Right cardiac atrium (tissue), 5 donors: ENCODE measurements at regions not wholly inside any gene's neighbourhood (a gene's known extent, or its start where the extent isn't known, plus 50 kb on each side); places are given as distances from the start of the nearest gene placed in this dataset.
"Not testable (repeated sequence)": the region's sequence is repeated elsewhere in the genome, so short reads cannot be mapped to it uniquely, and the experiment has no call there.

Experiments used
- ATAC-seq, 2 donors: fragments of 200-7000 bp; cut with Tn5 transposase; one replicate each; pipeline versions ENCODE4 v1.8.0 to v1.9.1; 2020; ENCODE audit warnings: moderate library complexity in 2 of 2, mild to moderate bottlenecking in 1 of 2
- DNase-seq, 3 donors: peaks; one replicate each; pipeline ENCODE4 v3.0.0-alpha.2; 2020
- H3K27ac ChIP-seq: one replicate; pipeline ENCODE4 v1.5.1; 2013; ENCODE audit warnings: mild to moderate bottlenecking, low read length, control low read depth, moderate library complexity
- H3K27me3 ChIP-seq: one replicate; pipeline ENCODE4 v1.6.1; 2013; ENCODE audit not compliant: control insufficient read depth, insufficient read depth
- H3K4me1 ChIP-seq: one replicate; pipeline ENCODE4 v1.6.1; 2013; ENCODE audit warnings: low read length; ENCODE audit not compliant: control insufficient read depth, insufficient read depth
- H3K4me3 ChIP-seq: one replicate; pipeline ENCODE4 v1.5.1; 2013; ENCODE audit warnings: low read length, control low read depth
- H3K9me3 ChIP-seq: one replicate; pipeline ENCODE4 v1.6.1; 2013; ENCODE audit warnings: low read length; ENCODE audit not compliant: control insufficient read depth
- WGBS: extraction: QIAGEN DNeasy Blood & Tissue Kit; methylation state at CpG from one replicate; pipeline ENCODE4 v1.1.7; 2013; 5-methylcytosine and 5-hydroxymethylcytosine counted together
- intact Hi-C, 4 donors: fragments of 100-400 bp; cut with DNase I; formaldehyde crosslinking; loops; one replicate each; pipeline versions ENCODE4 v1.11.0 to v1.14.0; 2022 to 2023
- donor health status: healthy with polysubstance abuse.
- donor health status: DM: no; HTN: yes; CAD: no.
- donor health status: DM: no; HTN: no; CAD: no.
- donor health status: DM: no; HTN: yes; CAD: no; lungs with severe emphysema.
- donor health status: DM: yes; HTN: yes; CAD: no.

- no peaks in the 10 kb centered on the region for H3K9me3 ChIP-seq
- intact Hi-C loops, result no loop called here
- DNase-seq, result no peak
- no peaks in the 10 kb centered on the region for H3K4me1 ChIP-seq
- no peaks in the 10 kb centered on the region for H3K27me3 ChIP-seq
- no peak overlapping the region for H3K27ac ChIP-seq
- H3K4me3 ChIP-seq, result no peak overlapping the region
- ATAC-seq, result no peak
Measured at GRCh38 chr4:159705334-159705733, 602.5 kb downstream of the RAPGEF2 start.

- Histone ChIP-seq H3K4me1 (no peaks in the 10 kb centered on the region), H3K4me3 (no peak overlapping the region), H3K9me3 (no peaks in the 10 kb centered on the region), H3K27me3 (no peaks in the 10 kb centered on the region), H3K27ac (no peak overlapping the region)
- DNase-seq, result no peak
- no peak for ATAC-seq
- intact Hi-C loops, result no loop called here
Measured at GRCh38 chr4:159706704-159707103, 603.8 kb downstream of the RAPGEF2 start.

DNA sequence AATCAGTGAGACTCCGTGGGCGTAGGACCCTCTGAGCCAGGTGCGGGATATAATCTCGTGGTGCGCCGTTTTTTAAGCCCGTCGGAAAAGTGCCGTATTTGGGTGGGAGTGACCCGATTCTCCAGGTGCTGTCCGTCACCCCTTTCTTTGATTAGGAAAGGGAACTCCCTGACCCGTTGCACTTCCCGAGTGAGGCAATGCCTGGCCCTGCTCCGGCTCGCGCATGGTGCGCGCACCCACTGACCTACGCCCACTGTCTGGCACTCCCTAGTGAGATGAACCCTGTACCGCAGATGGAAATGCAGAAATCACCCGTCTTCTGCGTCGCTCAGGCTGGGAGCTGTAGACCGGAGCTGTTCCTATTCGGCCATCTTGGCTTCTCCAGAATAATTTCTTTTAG is 612.3 kb downstream of the RAPGEF2 start:
- H3K4me1 ChIP-seq, intact Hi-C loops, H3K4me3 ChIP-seq, ATAC-seq, H3K27ac ChIP-seq, H3K9me3 ChIP-seq, H3K27me3 ChIP-seq: not testable (repeated sequence)
- DNase-seq, result peak in 1 of 3 donors; percentile 17
- 89% methylated on average over 25 of the region's 25 CpGs for WGBS

DNA sequence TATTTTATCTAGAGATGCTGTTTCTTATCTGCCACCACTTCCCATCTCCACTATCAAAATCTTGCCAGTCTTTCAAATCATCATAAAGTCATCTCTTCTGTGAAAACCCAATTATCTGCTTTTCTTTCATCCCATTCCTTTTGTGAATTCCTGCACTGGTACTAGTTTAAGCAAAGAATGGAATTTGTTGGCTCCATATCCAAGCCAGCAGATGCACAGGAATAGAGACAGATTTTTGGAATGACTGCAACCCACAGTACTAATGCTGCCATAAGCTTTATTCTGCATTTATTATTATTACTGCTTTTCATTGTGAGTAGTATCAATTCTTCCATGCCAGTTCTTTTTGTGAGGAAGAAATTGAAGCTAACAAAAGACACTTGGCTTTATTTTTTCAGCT is 616.7 kb downstream of the RAPGEF2 start:
- Histone ChIP-seq H3K4me1 (no peaks in the 10 kb centered on the region), H3K9me3 (no peaks in the 10 kb centered on the region), H3K4me3 (no peak overlapping the region), H3K27me3 (no peaks in the 10 kb centered on the region), H3K27ac (no peak overlapping the region)
- intact Hi-C loops, result no loop called here
- ATAC-seq (no peak), DNase-seq (no peak)

DNA sequence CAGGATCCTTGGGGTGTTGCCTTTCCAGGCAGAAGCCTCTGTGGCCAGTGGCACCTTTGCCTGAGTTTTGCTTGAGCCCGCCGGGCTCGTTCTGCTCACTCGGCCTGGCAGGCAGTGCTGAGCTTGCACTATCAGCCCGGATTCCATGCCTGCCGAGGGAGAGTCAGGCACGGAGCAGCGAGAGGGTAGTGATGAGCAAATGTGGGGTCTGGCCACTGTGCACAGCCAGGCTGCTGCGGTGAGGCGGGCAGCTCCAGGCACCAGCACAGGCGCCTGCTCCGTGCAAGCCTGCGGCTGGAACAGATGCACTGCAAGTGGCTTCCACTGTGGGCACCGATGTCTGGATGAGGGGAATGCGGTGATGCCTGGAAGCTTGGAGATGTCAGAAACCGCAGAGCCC is 619.2 kb downstream of the RAPGEF2 start:
- DNase-seq, result peak in 2 of 3 donors; percentile 33 to 37
- no peak for ATAC-seq

DNA sequence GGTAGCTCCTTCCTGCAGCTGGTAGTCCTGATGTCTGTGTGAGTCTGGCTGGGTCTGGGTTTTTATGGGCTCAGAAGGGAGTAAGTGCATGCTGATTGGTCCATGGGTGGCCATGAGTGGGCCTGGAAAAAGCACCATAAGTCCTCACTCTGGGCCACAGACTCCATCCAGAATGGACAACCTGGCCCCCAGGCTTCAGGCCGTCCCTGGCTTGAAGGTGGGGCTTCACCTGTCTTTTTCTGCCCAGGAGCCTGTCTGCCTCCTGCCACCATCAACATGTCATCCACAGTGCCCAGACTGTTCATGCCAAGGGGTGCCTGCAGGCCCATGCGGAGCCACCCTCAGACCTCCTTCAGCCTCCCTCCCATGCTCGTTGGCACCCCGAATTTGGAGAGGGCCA is 620.0 kb downstream of the RAPGEF2 start:
- H3K4me3 ChIP-seq, result no peak overlapping the region
- intact Hi-C loops, result no loop called here
- 57% methylated on average over 4 of the region's 4 CpGs for WGBS
- no peaks in the 10 kb centered on the region for H3K27me3 ChIP-seq
- ATAC-seq (no peak), DNase-seq (peak in 1 of 3 donors; percentile 31)
- H3K4me1 ChIP-seq, result no peaks in the 10 kb centered on the region
- no peak overlapping the region for H3K27ac ChIP-seq
- no peaks in the 10 kb centered on the region for H3K9me3 ChIP-seq

More for the DNA sequence above, 619.2 kb downstream of the RAPGEF2 start:
- H3K27me3 ChIP-seq, result no peaks in the 10 kb centered on the region
- intact Hi-C loops, result no loop called here
- H3K9me3 ChIP-seq, result no peaks in the 10 kb centered on the region
- H3K4me1 ChIP-seq, result no peaks in the 10 kb centered on the region
- 83% methylated on average over 16 of the region's 16 CpGs for WGBS
- no peak overlapping the region for H3K27ac ChIP-seq
- no peak overlapping the region for H3K4me3 ChIP-seq

DNA sequence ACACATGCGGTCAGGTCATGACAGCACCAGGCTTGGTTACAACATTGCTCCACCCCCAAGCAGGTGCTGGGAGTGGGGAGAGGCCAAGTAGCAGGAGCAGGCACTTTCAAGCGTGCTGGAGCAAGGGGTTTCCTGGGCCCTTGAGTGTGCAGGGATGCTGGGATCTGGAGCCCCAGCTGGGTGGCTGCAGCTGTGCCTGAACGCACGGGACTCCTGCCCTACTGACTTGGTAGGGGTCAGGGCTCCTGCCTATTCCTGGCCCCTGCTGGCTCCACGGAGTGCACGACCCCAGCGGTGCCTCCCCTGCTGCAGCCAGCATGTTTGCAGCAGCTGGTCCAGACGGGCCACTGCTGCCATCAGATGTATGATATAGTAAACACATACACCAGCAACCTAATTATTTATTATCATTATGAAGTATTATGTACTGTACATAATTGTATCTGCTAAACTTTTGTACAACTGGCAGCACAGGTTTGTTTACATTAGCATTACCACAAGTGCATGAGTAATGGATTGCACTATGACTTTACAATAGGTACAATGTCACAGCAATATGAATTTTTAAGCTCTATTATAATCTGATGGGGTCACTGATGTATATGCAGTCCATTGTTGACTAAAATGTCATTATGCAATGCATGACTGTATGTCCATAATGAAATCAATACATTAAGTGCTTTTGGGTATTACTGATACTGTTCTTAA is 620.6 kb downstream of the RAPGEF2 start:
- Histone ChIP-seq H3K27me3 (no peaks in the 10 kb centered on the region), H3K27ac (no peak overlapping the region), H3K9me3 (no peaks in the 10 kb centered on the region), H3K4me3 (no peak overlapping the region), H3K4me1 (no peaks in the 10 kb centered on the region)
- no peak for DNase-seq
- no peak for ATAC-seq
- intact Hi-C loops, result no loop called here
- 78% methylated on average over 8 of the region's 8 CpGs for WGBS

- no peaks in the 10 kb centered on the region for H3K9me3 ChIP-seq
- no peak overlapping the region for H3K4me3 ChIP-seq
- H3K4me1 ChIP-seq, result no peaks in the 10 kb centered on the region
- ATAC-seq (no peak), DNase-seq (no peak)
- H3K27me3 ChIP-seq, result no peaks in the 10 kb centered on the region
- WGBS, result 92% methylated on average over 1 of the region's 1 CpG
- intact Hi-C loops, result no loop called here
- no peak overlapping the region for H3K27ac ChIP-seq
Measured at GRCh38 chr4:159725571-159725970, 622.7 kb downstream of the RAPGEF2 start.

DNA sequence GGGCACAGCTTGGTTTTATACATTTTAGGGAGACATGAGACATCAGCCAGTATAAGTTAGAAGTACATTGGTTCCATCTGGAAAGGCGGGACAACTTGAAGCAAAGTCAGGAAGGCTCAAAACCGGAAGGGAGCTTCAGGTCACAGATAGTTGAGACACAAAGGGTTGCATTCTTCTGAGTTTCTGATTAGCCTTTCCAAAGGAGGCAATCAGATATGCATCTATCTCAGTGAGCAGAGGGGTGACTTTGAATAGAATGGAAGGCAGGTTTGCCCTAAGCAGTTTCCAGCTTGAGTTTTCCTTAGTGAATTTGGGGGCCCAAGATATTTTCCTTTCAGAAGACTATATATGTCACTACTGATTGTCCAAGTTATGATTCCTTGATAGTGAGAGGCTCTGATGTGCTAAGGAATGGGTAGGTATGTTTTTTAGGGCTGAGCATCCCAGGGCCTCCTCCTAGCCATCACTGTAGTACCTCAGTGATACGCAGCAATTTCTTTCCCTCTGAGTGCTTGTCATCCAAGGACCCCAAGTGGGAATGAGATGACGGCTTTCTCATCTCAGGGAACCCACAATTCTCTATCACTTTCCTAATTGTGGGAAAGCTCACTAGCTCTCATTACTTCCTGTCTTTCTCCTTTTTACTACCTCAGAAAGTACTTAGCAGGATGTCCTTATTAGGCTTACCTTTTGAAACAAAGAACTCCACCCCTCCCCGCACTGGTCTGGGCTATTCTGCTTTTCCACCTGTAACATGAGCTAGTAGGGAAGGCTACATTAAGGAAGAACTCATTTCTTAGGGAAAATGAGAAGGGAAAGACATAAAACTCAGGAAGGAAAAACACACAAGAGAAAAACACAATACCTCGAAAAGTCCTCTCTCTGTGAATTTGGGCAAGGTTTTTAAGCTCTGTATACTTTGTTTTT is 632.7 kb downstream of the RAPGEF2 start:
- Histone ChIP-seq H3K27me3 (no peaks in the 10 kb centered on the region), H3K27ac (no peak overlapping the region), H3K4me1 (no peaks in the 10 kb centered on the region), H3K4me3 (no peak overlapping the region), H3K9me3 (no peaks in the 10 kb centered on the region)
- intact Hi-C loops, result no loop called here
- WGBS, result 82% methylated on average over 6 of the region's 6 CpGs
- DNase-seq, result no peak
- no peak for ATAC-seq

- ATAC-seq (no peak), DNase-seq (no peak)
- Histone ChIP-seq H3K27ac (no peak overlapping the region), H3K4me1 (no peaks in the 10 kb centered on the region), H3K4me3 (no peak overlapping the region), H3K9me3 (no peaks in the 10 kb centered on the region), H3K27me3 (no peaks in the 10 kb centered on the region)
- 82% methylated on average over 7 of the region's 7 CpGs for WGBS
- intact Hi-C loops, result no loop called here
Measured at GRCh38 chr4:159736411-159736810, 633.5 kb downstream of the RAPGEF2 start.

- DNase-seq, result no peak
- 14% methylated on average over 2 of the region's 2 CpGs for WGBS
- intact Hi-C loops, result no loop called here
- no peaks in the 10 kb centered on the region for H3K9me3 ChIP-seq
- no peaks in the 10 kb centered on the region for H3K27me3 ChIP-seq
- no peaks in the 10 kb centered on the region for H3K4me1 ChIP-seq
- ATAC-seq, result no peak
- no peak overlapping the region for H3K4me3 ChIP-seq
- H3K27ac ChIP-seq, result no peak overlapping the region
Measured at GRCh38 chr4:159743971-159744370, 641.1 kb downstream of the RAPGEF2 start.
